Uterus (tissue), 2 donors: ENCODE measurements at regions not wholly inside any gene's neighbourhood (a gene's known extent, or its start where the extent isn't known, plus 50 kb on each side); places are given as distances from the start of the nearest gene placed in this dataset.

Source experiments
- CTCF ChIP-seq, 4 experiments: fragments of 200-600 bp in 2 of 4; fragments of 450-650 bp in 2 of 4; sonication (generic) in 2 of 4; IDR thresholded peaks; one replicate each; pipeline ENCODE4 v1.5.1; 2016 to 2019; ENCODE audit warnings: antibody characterized with exemption in 4 of 4, mild to moderate bottlenecking in 2 of 4, moderate library complexity in 1 of 4
- POLR2A ChIP-seq, 2 donors: fragments of 450-650 bp; IDR thresholded peaks; one replicate each; pipeline ENCODE4 v1.6.1; 2016; ENCODE audit warnings: antibody characterized with exemption in 2 of 2, mild to moderate bottlenecking in 1 of 2, moderate library complexity in 1 of 2

DNA sequence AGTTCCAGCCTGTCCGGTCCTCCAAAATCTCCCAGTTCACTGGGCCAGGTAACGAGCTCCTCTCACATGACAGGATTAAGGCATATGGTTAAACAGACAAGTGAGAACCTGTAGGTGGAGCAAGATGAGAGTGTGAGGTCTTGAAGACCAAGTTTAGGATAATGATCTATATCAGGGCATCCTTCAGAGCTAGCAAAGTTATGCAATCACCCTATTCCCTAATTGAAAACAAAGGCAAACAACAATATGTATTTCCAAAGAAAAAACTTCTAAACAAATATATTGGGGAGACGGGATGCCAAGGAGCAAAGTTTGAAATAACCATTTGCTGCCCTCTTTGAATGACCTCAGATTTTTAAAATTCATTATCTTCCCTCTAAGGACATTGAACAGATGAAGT lies 571.2 kb downstream of the BCL11B start:
- TF ChIP-seq CTCF (IDR thresholded peaks at IDR 0.05) (no peak), POLR2A (IDR thresholded peaks at IDR 0.05) (no peak)
